ENCODE measurements at regions not wholly inside any gene's neighbourhood (a gene's known extent, or its start where the extent isn't known, plus 50 kb on each side); places are given as distances from the start of the nearest gene placed in this dataset.
A peak's percentile ranks its signal among the peaks of the same experiment; 100 is the strongest.
"Not testable (repeated sequence)": the region's sequence is repeated elsewhere in the genome, so short reads cannot be mapped to it uniquely, and the experiment has no call there.

DNA sequence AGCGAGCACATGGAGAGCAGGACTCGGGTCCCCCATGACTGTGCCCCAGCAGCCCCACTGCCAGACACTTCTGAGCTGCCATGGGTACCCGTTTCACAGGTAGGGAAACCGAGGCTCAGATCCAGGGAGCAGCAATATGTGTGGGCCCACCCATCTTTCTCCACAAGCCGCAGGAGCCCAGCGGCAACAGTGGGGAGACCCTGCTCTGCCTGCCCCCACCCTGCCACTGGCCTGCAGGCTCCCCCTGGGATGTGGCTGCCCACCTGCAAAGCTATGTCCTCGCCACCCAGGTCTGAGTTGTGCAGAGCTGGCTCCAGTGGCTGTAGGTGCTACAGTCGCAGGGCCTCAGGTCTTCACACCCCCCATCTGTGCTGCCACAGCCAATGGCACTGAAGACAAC, 50.6 kb upstream of the C1QTNF9B start:
- DNase-seq (ENCODE audit: low read depth in 3 of 3), result no peak

DNA sequence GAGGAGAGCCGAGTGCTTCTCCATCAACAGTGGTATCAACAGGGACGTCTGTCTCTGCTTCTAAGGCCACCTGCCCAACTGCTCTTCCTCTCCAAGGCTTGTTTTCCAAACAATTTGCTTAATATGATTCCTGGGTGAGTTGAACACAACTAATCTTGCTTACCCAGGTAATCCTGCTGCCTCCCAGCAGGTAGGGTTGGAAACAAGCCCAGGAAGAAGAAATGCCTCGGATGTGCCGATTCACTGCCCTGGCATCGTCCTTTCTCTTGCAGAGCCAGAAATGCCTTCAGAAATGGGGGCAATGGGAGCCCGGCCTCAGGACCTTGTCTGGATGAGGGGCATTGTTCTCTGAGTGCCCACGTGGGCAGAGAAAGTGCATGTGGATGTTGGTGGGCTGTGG, 51.9 kb upstream of the C1QTNF9B start:
- no peak for DNase-seq (ENCODE audit: low read depth in 3 of 3)

DNA sequence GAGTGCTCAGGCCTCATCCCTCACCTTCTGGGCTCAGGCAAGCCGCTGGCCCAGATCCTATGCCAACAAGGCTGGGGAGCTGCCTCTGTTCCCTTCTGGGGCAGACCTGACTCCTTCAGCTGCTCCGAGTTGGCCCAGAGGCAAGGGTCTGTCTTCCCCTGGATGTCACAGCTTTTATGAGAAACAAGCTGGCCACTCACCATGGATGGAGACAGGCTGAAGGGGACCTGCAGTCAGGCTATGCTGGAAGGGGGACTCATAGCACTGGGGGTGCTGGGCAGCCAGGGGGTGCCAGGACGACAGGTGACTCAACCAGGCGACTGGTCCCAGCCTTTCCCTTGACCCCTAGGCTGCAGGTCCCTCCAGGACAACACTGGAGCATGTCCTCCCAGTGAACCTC, 52.4 kb upstream of the C1QTNF9B start:
- no peak for DNase-seq (ENCODE audit: low read depth in 3 of 3)

DNA sequence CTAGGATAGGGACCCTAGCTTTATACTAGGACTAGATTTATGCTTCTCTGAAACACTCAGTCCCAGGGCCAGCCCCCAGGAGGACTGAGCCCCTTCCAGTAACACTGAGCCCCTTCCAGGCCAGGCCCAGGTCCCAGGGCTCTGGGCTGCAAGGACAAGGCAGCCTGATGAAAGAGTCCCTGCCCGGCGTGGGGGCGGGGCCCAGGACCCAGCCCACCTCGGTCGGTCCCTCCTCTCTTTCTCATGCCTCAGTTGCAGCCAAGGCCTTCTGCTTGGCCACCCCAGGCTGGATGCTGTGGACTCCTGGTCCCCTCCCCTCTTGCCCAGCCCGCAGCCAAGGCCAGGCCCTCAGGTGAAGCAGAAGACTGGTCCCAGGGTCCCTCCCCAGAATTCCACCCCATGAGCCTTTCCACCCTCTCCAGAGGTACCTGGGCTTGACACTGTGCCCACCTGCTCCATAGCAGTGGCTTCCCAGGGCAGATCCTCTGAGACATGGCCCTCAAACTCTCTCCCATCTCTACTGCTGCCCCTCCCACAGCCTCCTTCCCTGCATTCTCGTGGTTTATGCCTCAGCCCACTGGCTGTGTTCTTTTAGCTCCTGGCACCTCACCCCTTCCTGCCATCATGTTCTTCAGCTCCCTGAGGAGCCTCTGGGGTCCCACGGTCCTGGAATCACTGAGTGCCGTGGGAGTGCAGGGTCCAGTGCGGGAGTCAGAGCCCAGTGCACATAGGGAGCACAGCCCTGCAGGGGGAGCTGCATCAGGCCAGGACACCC, 53.6 kb upstream of the C1QTNF9B start:
- no peak for DNase-seq (ENCODE audit: low read depth in 3 of 3)

DNA sequence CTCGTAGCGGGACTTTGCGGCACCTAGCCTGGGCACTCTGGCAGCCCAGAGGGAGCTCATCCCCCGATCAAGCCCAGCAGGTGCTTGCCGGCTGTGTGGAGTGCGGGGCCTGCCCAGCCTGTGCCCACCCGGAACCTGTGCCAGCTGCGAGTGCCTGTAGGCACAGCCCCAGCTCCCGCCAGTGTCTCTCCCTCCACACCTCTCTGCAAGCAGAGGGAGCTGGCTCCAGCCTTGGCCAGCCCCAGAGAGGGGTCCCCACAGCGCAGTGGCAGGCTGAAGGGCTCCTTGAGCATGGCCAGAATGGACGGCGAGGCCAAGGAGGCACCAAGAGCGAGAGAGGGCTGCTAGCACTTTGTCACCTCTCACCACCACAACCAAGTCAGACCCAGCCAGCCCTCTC, 55.5 kb upstream of the C1QTNF9B start:
- DNase-seq (ENCODE audit: low read depth in 3 of 3), result no peak

DNA sequence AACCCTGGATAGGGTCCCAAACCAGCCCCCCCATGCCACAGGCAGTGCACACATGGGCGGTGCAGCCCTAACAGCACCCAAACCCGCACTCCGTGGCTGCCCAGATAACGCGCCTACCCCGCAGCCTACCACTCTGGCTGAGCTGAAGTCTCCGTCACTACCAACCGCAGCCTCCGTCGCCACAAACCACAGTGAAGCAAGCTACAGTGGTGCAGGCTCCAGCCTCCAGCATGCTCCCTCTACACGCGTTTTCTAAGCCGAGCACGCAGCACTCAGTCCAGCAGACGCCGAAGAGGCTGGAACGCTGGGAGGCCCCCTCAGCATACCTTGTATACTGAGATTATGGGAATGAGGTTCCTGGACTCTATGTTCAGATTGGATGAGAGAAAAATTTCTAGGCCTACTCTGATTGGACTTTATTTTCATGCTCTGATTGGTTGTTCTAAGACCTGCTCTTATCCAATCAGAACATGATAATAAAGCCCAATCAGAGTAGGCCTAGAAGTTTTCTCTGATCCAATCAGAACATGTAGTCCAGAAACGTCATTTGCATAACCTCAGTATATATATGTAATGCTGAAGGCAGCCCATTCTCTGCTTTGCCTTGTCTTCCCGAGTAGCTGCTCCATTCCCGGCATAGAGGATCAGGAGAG, 56.7 kb upstream of the C1QTNF9B start:
- DNase-seq (ENCODE audit: low read depth in 3 of 3), result no peak

DNA sequence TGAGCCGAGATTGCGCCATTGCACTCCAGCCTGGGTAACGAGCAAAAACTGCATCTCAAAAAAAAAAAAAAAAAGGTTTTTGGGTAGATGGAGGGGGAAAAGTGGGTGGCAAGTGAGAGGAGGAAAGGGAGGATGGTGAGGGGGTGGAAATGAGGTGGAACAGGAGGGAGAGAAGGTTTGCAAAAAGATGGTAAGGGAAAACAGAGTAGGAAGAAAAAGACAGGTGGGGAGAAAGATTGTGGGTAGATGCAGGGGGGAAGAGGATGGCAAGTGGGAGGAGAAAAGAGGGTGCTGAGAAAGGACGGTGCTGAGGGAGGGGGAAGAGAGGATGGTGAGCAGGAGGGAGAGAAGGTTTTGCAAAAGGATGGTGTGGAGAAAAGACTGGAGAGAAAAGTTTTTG, 57.8 kb upstream of the C1QTNF9B start:
- DNase-seq (ENCODE audit: low read depth in 3 of 3), result no peak

DNA sequence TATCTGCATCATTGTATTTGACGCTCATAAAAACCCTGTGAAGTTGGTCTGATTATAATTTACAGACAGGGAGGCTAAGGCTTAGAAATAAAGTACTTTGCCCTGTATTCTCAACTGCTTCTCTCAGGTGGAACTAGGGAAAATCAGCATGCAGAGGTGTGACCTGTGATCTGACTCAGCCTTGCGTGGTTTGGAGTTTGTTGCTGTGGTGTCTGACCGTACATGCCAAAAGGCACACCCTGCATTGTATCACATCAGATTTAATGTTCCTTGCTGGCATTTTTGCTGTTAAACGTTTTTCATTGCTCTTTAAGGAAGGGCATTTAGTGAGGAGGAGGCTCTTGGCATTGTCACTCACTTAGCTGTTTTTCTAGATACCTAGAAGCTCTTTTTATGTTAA, 58.8 kb upstream of the C1QTNF9B start:
- no peak for DNase-seq (ENCODE audit: low read depth in 3 of 3)

DNA sequence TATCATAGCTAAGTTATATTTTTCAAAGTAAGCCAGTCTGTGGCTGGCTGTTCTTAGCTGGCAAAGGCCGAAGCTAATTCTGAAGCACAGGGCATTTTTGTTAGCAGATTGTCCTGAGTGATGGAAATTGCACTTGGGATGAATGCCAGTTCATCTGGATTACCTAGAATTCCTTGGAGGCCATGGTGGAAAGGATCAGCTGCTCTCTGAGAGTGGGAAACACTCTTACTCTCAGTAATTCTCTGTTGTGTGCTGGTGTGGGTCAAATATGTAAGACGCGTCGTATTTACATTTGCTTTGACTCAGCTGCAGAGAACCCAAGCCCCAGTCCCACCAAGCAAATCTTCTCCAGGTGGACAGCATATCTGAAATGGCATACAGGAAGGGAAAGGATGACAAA, 60.7 kb upstream of the C1QTNF9B start:
- no peak for DNase-seq (ENCODE audit: low read depth in 3 of 3)

DNA sequence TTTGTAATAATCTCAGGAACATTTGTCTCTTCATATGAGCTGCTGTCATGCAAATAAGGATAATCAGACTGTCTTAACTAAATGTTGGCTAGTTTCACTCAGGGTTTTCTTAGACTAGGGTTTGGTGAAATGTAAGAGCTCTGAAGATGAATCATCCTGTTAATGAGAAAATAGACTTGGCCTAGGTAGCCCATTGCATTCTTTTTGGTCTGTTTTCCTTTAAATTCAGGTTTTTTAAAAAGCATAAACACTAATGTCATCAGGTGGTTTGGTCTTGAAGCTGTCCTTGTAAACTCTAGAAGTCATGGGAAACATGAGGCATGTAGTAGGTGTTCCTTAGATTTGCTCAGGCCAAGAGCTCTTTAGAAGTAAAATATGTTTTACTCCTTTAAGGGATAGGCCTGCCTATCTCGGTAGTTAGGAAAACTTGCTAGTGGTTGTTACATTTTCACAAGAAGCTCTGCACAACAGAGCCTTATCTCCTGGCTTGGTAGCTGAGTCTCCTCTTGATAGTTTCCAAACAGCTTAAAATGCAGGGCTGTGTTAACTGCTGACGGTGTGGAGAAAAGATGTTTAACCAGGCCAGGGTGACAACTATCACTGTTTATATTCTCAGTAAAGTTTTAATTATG, 62.0 kb upstream of the C1QTNF9B start:
- no peak for DNase-seq (ENCODE audit: low read depth in 3 of 3)

DNA sequence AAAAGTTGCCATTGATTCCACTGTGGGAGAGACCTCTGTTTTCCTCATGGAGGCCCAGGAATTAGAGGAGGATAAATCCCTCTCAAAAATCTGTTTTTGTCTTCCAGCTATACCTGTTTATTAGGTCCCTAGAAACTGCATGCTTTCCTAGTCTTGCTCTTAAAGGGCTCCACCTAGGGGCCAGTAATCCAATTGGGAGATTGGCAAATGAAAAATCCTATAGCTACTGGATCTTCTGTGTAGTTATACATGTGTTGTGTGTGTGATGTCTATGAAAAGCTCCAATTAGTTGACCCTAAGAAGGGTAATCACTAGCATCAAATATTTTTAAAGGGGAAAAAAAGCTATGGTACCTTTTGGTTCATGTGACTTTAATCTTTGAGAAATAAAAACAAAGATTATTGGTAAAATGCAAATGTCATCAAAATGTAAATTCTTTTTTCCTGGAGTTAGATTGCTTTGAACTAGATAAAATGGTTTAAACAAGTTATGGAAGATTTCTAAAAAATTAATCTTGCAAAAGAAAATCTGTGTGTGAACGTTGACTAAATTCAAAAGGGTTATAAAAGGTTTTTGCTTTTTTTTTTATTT, 63.4 kb upstream of the C1QTNF9B start:
- DNase-seq (ENCODE audit: low read depth in 3 of 3), result no peak

DNA sequence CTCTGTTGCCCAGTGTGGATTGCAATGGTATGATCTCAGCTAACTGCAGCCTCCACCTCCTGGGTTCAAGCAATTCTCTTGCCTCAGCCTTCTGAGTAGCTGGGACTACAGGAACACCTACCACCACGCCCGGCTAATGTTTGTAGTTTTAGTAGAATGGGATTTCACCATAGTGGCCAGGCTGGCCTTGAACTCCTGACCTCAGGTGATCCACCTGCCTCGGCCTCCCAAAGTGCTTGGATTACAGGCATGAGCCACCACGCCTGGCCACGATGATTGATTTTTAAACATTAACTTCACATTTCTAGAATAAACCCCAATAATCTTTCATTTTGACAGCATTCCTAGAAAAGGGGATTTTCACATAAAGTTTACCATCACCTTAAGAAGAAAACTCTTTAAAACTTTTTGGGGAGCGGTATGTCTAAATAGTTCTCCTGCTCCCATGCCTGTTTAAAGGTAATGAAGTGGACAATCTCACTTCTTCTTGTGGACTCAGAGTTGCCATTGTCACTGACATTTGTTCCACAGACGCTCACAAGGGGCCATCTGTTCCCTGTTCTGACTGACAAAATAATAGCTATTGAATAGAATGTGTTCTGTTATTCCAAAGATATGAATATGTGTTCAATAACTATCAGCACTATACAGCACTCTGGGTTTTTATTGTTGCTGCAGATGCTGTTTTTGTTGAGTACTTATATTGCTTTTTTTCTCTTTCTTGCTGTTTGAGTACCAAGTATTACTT, 66.1 kb upstream of the C1QTNF9B start:
- DNase-seq (ENCODE audit: low read depth in 3 of 3), result no peak

DNA sequence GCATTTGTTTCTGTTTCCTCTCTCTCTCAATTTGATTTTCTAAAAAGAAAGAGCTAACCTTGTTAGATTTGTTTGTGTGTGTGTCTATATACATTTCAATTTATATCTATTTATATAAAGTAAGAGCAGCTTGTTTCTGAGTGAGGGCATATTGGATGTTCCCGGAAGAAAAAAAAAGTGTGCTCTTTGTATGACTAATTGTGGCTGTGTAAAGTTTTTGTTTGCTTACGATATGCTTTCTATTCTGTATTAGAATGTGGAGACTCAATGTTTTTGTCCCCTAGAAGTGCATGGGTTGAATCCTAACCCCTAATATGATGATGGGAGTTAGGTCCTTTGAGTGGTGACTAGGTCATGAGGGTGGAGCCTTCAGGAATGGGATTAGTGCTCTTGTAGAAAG, 66.6 kb upstream of the C1QTNF9B start:
- no peak for DNase-seq (ENCODE audit: low read depth in 3 of 3)

DNA sequence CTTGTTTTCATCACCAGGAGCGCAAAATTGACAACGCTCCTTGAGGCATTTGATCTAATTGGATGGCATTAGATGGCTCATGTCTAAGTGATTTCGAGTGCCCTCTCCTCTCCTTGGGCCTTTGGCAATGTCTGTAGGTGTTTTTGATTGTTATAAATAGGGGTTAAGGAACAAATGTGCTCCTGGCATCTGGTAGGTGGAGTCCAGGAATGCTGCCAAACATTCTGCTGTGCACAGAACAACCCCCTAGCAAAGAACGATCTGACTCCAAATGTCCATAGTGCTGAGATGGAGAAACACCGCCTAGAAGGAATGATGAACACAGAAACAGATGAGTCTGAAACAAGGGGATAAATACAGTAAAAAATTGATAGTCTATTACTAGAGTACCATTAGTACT, 68.0 kb upstream of the C1QTNF9B start:
- DNase-seq (ENCODE audit: low read depth in 3 of 3), result no peak

DNA sequence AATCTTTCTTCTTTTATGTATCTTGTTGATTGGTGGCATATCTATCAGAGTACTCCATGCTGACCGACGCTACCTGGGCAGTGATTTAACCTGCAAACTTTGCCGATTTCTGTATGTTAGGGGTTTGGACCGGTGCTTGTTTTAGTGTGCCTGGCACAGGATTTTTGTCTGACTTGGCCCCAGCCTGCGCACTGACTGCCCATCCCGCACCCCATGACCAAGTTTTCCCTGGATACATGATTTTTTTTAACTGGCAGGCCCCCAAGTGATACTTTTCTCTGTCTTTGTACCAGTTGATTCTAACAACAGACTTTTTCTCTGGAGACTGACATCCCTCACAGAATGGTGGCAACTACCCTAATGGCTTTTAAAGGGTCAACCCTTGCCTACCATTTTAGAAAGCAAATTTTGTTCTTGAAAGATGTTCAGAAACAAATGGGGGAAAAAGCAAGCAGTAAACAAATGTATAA, 69.0 kb upstream of the C1QTNF9B start:
- no peak for DNase-seq (ENCODE audit: low read depth in 3 of 3)

DNA sequence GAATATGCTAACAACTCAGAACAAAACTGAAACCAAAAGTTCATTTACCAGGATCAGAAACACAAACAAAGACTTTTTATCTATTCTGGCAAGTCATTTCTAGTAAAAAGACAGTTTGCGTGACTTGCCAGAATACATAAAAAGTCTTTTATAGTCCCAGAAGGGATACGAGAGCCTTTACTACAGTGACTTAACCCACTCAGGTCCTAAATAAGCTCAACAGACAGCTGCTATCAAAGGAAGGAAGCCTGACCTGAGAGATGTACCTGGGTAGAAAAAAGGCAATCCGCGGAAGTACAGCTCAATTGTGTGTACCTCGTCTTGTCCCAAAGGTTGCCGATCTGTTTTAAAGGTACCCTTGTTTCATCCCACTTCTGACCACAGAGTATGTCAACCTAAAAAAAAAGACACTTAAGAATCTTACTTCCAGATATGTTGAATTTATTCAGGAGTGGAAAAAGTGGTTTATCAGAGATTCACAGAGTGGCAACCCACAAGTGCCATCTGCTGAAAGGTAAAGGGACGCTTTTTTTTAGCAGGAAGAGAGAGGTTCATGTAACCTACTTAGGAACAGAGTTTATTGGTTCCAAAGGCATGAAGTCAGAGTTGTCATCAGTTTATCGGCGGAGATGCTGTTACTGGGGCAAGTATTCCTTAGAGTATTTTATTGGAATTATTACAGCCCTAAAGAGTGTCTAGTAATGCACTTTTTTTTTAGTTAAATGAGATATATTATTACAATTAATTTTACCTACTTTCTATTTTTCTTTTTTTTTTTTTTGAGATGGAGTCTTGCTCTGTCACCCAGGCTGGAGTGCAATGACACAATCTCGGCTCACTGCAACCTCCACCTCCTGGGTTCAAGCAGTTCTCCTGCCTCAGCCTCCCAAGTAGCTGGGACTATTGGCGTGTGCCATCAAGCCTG, 69.7 kb upstream of the C1QTNF9B start:
- peak in 1 of 3 donors; percentile 6 for DNase-seq (ENCODE audit: low read depth in 3 of 3)

DNA sequence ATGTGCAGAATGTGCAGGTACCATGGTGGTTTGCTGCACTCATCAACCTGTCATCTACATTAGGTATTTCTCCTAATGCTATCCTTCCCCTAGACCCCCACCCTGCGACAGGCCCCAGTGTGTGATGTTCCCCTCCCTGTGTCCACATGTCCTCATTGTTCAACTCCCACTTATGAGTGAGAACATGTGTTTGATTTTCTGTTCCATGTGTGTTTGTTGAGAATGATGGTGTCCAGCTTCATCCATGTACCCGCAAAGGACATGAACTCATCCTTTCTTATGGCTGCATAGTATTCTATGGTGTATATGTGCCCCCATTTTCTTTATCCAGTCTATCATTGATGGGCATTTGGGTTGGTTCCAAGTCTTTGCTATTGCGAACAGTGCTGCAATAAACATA, 70.5 kb upstream of the C1QTNF9B start:
- not testable (repeated sequence) for DNase-seq (ENCODE audit: low read depth in 3 of 3)

DNA sequence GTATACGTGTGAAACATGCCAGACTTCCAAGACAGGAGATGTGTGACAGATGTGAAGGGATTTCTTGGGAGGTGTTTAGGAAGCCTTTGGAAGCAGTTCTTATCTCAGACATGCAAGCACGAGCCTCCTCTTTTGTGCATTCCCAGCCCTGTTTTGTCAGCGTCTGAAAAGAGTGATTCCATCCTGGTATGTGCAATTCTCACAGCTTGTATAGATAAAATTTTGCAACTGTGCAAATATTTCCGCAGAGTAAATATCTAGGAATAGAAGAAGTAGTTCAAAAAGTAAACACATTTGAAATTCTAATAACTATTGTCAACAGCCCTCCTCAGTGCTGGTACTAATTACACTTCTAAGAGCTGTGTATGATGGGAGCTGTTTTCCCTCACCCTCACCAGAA, 72.3 kb upstream of the C1QTNF9B start:
- no peak for DNase-seq (ENCODE audit: low read depth in 3 of 3)

DNA sequence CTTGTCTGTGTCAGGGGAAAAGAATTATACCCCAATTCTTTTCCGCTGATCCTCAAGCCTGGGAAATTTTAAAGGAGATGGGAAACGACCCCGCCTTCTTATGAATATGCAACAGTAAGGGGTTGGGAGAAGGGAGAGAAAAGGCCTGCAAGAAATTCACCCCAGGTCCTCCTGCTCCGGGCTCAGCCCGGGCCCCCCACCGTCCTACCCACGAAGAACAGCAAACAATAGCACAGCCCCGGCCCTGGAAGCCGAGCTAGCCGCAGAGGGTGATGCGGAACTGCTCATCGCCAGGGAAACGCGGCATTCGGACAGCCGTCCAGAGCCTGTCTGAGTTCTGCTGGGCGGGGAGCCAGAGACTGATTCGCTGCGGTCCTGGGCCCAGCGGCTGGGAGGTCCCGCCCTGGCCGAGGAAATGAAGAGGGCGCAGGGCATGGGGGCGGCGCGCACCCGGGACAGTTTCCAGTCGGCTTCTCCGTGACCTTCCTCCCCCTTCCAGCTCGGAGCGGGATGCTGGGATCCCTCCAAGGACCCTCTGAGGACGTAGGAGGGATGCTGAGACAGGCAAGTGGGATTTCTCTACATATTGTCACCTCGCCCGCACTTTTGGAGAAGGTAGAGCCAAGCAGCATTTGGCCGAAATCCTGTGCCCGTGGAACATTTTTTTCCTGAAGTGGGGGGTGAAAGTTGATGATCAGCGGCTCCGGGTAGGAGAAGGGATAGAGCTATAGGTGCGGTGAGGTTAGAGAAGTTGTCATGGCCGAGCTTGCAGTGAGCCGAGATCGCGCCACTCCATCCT, 82.3 kb upstream of the C1QTNF9B start:
- no peak for DNase-seq (ENCODE audit: low read depth in 3 of 3)

DNA sequence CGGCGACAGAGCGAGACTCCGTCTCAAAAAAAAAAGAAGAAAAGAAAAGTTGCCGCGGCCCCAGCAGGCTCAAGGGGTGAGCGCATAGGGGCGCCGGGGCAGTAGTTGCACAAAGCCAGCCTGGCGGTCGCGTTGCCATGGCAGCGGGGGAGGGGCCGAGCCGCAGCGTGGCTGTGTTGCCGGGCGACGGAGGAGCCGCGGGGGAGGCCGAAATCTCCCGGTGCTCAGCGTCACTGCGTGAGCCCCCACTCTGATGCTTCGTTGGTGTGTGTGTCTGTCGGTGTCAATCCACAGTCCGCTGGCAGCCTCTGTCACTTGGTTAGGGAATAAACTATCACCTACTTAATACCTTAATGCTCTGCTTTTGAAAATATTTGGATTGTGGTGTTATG, 82.9 kb upstream of the C1QTNF9B start:
- DNase-seq (ENCODE audit: low read depth in 3 of 3), result peak; percentile 66 to 78 (median 67)
